ENCODE measurements at regions not wholly inside any gene's neighbourhood (a gene's known extent, or its start where the extent isn't known, plus 50 kb on each side); places are given as distances from the start of the nearest gene placed in this dataset.
"Not testable (repeated sequence)": the region's sequence is repeated elsewhere in the genome, so short reads cannot be mapped to it uniquely, and the experiment has no call there.

- not testable (repeated sequence) for TF ChIP-seq CTCF (conservative IDR thresholded peaks at IDR 0.05; ENCODE audit: low read depth, low read length); EZH2 (IDR thresholded peaks at IDR 0.05; ENCODE audit: borderline replicate concordance, low read depth, low read length, poor library complexity, severe bottlenecking)
Measured at GRCh38 chr14:105713836-105714235, 187.5 kb downstream of the TMEM121 start.
